H1 (cell line): ENCODE measurements at regions not wholly inside any gene's neighbourhood (a gene's known extent, or its start where the extent isn't known, plus 50 kb on each side); places are given as distances from the start of the nearest gene placed in this dataset.

Source experiments
- SUZ12 ChIP-seq: fragments of 200-600 bp; sonication (generic); IDR thresholded peaks from 2 replicates; pipeline ENCODE4 v1.6.1; 2012; ENCODE audit warnings: mild to moderate bottlenecking, inconsistent platforms, low read length, moderate library complexity, mixed read lengths
- TCF12 ChIP-seq: IDR thresholded peaks from 2 replicates; pipeline ENCODE4 v1.6.1; 2011; ENCODE audit warnings: low read depth, mild to moderate bottlenecking, low read length
- TF ChIP-seq, protein P1 (sequence below): IDR thresholded peaks from 2 replicates; pipeline ENCODE4 v1.6.1; 2011; ENCODE audit warnings: low read length, improper control_type of control experiment

DNA sequence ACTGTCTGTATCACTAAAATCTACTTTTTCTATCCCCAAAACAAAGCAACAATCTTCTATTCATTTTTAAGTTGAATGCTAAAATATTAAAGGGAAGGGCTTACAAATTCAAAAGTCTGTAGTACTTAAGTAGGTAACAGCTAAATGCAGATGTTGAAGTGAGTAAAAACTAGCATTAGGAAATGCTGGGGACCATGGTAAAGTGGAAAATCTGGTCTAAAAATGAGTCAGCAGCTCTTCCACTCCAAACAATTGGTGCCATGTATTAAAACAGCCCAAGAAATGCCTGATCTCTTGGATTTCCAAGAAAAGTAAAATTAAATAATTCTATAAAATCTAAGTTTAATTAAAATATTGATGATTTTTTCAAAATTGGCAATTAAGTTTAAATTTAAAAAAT, 73.3 kb upstream of the PPP3CA start (continued):
- TF ChIP-seq TCF12 (no peak), SUZ12 (no peak)
- TF ChIP-seq, protein P1, sequence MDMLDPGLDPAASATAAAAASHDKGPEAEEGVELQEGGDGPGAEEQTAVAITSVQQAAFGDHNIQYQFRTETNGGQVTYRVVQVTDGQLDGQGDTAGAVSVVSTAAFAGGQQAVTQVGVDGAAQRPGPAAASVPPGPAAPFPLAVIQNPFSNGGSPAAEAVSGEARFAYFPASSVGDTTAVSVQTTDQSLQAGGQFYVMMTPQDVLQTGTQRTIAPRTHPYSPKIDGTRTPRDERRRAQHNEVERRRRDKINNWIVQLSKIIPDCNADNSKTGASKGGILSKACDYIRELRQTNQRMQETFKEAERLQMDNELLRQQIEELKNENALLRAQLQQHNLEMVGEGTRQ, result no peak
